BLaER1 (cell line): ENCODE measurements at regions not wholly inside any gene's neighbourhood (a gene's known extent, or its start where the extent isn't known, plus 50 kb on each side); places are given as distances from the start of the nearest gene placed in this dataset.

Source experiments
- H3K27ac ChIP-seq: shearing (Covaris generic); formaldehyde crosslinking; 2 replicates; pipeline ENCODE4 v1.8.1; 2022
- H3K27me3 ChIP-seq: shearing (Covaris generic); formaldehyde crosslinking; 2 replicates; pipeline ENCODE4 v1.8.1; 2022
- H3K36me3 ChIP-seq: shearing (Covaris generic); formaldehyde crosslinking; 2 replicates; pipeline ENCODE4 v1.8.1; 2022
- H3K4me1 ChIP-seq: shearing (Covaris generic); formaldehyde crosslinking; 2 replicates; pipeline ENCODE4 v1.8.1; 2022
- H3K4me2 ChIP-seq: shearing (Covaris generic); formaldehyde crosslinking; 2 replicates; pipeline ENCODE4 v1.8.1; 2022
- H3K4me3 ChIP-seq: shearing (Covaris generic); formaldehyde crosslinking; 2 replicates; pipeline ENCODE4 v1.8.1; 2022
- H3K9ac ChIP-seq: shearing (Covaris generic); formaldehyde crosslinking; 2 replicates; pipeline ENCODE4 v1.8.1; 2022
- H3K9me3 ChIP-seq: shearing (Covaris generic); formaldehyde crosslinking; 2 replicates; pipeline ENCODE4 v1.8.1; 2022
- H4K20me1 ChIP-seq: shearing (Covaris generic); formaldehyde crosslinking; 2 replicates; pipeline ENCODE4 v1.8.1; 2022
- Cebpa-rat ChIP-seq: shearing (Covaris generic); IDR thresholded peaks from 2 replicates; pipeline ENCODE4 v1.8.1; 2022

DNA sequence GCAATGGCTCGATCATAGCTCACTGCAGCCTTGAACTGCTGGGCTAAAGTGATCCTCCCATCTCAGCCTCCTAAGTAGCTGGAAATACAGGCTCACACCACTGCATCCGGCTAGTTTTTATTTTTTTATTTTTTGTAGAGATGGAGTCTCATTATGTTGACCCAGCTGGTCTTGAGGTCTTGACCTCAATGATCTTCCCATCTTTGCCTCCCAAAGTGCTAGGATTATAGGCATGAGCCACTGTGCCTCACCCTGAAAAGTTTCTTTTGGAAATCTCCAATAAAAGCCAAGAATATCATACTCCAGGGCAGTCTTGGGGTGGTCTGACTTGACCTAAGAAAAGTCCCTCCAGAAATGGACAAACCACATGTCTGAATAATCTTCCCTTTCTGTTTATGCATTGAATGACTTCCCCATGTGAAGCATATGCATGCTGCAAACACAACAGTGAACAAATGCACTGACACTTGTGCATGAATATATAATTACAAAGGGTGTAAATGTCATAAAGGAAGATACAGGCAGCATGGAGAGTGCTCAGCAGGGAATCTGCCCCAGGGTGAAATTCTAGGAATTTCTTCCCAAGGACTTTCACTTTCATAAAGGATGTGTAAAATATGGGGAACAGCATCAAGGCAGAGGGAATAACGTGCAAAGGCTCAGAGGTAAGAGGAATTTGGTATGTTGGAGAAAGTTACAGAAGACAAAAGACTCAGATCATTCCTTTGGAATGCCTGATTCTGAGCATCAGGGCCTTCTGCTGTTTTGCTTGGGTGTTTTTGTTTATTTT is 142.4 kb upstream of the LYZL1 start:
- Histone ChIP-seq H3K36me3 (no peaks in the 10 kb centered on the region), H3K4me3 (no peak overlapping the region), H3K9me3 (no peaks in the 10 kb centered on the region), H3K4me2 (no peak overlapping the region), H3K27me3 (no peaks in the 10 kb centered on the region), H4K20me1 (no peaks in the 10 kb centered on the region), H3K9ac (no peak overlapping the region), H3K4me1 (no peaks in the 10 kb centered on the region), H3K27ac (no peak overlapping the region)
- no peak for TF ChIP-seq Cebpa-rat

DNA sequence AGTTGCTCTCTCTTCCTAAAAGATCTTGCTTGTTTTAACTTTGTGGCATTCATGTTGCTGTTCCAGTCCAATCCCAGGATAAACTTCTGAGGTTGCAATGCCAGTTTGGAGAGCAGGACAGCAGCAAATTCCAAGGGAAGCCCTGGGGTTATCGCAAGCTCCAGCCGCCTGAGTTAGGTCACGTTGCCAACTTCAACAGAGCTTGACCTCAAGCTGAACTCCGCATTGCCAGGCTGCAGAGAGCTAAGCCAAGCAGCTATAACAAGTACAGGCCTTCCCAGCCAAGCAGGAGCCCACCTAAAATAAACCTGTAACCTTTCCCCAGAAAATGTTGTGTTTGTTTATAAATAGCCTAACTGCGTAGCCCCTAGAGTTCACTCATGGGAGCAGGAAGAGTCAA is 138.9 kb upstream of the LYZL1 start:
- H3K9me3 ChIP-seq, result no peaks in the 10 kb centered on the region
- H3K36me3 ChIP-seq, result no peaks in the 10 kb centered on the region
- no peaks in the 10 kb centered on the region for H3K4me1 ChIP-seq
- no peaks in the 10 kb centered on the region for H4K20me1 ChIP-seq
- no peak for TF ChIP-seq Cebpa-rat
- H3K4me2 ChIP-seq, result no peak overlapping the region
- H3K27ac ChIP-seq, result no peak overlapping the region
- H3K9ac ChIP-seq, result no peak overlapping the region
- no peak overlapping the region for H3K4me3 ChIP-seq
- no peaks in the 10 kb centered on the region for H3K27me3 ChIP-seq

DNA sequence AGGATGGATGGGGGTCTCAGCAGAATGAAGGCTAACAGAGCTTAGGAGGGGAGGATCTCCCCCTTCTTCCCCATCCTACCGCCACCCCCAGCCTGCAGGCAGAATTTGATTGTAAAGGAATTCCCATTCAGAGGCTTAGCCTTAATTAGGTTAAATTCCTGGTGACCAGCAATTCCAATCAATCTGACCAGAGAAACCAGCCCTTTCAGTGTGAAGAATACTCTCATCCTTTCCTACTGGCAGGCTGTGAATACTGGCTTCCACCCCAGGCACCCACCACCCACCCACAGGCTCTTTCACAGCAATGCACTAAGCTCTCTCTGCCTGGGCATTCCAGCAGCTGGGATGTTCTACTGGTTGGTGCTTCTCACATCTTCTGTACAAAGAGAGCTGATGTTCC is 137.9 kb upstream of the LYZL1 start:
- no peak overlapping the region for H3K27ac ChIP-seq
- H3K9ac ChIP-seq, result no peak overlapping the region
- no peak overlapping the region for H3K4me3 ChIP-seq
- H4K20me1 ChIP-seq, result no peaks in the 10 kb centered on the region
- H3K4me2 ChIP-seq, result no peak overlapping the region
- no peaks in the 10 kb centered on the region for H3K27me3 ChIP-seq
- no peaks in the 10 kb centered on the region for H3K9me3 ChIP-seq
- TF ChIP-seq Cebpa-rat, result no peak
- H3K4me1 ChIP-seq, result no peaks in the 10 kb centered on the region
- H3K36me3 ChIP-seq, result no peaks in the 10 kb centered on the region

DNA sequence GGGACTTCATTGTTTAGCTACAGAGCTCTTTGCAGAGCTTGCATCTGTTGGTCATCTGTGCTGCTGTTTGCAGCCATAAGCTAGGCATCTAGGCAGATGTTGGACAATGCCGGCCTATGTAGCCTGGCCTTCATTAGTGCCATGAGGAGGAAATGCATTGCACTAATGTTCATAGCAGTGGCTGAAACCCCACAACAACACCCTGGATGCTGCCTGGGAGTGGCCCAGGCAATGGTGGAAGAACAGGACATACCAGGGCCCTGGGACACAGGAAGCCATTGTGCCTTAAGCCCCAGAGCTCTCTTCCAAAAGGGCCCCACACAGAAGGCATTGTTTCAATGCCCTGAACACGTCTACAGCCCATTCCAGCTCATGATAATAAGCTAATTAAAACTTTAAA is 131.5 kb upstream of the LYZL1 start:
- H4K20me1 ChIP-seq, result no peaks in the 10 kb centered on the region
- H3K4me1 ChIP-seq, result no peaks in the 10 kb centered on the region
- H3K4me3 ChIP-seq, result no peak overlapping the region
- H3K4me2 ChIP-seq, result no peak overlapping the region
- no peaks in the 10 kb centered on the region for H3K36me3 ChIP-seq
- no peak overlapping the region for H3K9ac ChIP-seq
- no peak overlapping the region for H3K27ac ChIP-seq
- H3K27me3 ChIP-seq, result no peaks in the 10 kb centered on the region
- TF ChIP-seq Cebpa-rat, result no peak
- H3K9me3 ChIP-seq, result no peaks in the 10 kb centered on the region

DNA sequence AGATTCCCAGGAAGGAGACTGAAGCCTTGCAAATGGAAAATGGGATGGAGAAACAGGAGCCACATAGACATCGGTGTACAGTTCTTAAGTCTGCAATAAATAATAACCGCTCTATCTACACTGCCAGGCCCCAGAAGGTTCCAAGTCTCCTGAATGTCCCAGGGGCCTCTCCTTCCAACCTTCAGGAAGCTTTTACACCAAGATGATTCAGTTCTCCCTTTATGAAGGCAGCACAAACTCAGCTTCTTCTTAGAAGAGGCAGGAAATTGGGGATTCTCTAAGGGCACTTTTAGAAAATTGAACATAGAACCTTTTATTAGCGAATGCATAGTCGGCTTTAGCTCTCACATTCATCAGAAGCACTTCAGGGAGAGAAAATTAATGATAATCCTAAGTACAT is 130.8 kb upstream of the LYZL1 start:
- no peak overlapping the region for H3K27ac ChIP-seq
- no peaks in the 10 kb centered on the region for H3K27me3 ChIP-seq
- no peak overlapping the region for H3K9ac ChIP-seq

DNA sequence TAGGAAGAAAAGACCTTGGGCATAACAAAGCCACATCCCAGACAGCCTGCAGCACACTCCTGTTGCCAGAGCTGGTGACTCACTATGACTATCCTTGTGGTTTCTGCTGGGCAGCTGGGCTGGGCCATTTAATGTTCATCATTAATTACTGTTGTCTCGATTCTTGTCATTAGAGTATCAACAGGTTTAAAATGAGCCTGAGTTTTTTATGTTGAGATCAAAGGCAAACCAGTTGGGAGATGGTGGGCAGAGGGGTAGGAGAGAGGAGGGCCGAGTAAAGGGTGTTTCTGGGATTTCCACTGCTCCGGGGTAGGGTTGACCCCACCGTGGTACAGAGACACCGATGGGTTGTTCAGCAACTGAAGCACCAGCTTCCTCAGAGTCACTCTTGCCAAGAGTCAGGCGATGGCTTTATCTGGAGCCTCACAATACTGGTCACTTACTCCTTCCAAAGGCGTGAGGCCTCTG is 128.7 kb upstream of the LYZL1 start:
- Histone ChIP-seq H4K20me1 (no peaks in the 10 kb centered on the region), H3K36me3 (no peaks in the 10 kb centered on the region), H3K27ac (no peak overlapping the region), H3K27me3 (no peaks in the 10 kb centered on the region), H3K9me3 (no peaks in the 10 kb centered on the region; the same call in 1 of the 2 replicates), H3K4me3 (no peak overlapping the region), H3K9ac (no peak overlapping the region), H3K4me2 (no peak overlapping the region), H3K4me1 (no peaks in the 10 kb centered on the region)
- no peak for TF ChIP-seq Cebpa-rat

More for the DNA sequence above, 130.8 kb upstream of the LYZL1 start:
- Histone ChIP-seq H3K4me1 (no peaks in the 10 kb centered on the region), H3K4me3 (no peak overlapping the region), H4K20me1 (no peaks in the 10 kb centered on the region), H3K4me2 (no peak overlapping the region), H3K9me3 (no peaks in the 10 kb centered on the region), H3K36me3 (no peaks in the 10 kb centered on the region)
- TF ChIP-seq Cebpa-rat, result no peak

DNA sequence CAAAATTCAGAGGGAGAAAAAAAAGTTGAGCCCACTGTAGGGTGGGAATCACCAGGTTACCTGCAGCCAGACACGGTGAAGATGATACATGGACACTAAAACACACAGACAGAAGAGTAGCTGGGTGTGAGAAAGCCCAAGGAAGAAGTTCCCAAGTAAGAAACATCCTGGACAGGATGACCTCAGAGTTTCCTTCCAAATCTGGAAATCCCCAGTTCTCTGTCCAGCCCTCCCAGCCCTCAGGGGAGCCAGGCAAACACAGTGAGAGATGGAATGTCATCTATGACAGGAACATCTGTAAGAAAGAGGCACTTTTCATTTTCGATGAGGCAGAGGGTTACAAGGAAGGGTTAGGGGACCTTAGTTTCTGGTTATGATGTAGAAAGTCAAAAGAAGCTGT is 125.1 kb upstream of the LYZL1 start:
- Histone ChIP-seq H3K4me2 (no peak overlapping the region), H3K9ac (no peak overlapping the region), H3K4me1 (no peaks in the 10 kb centered on the region), H3K36me3 (no peaks in the 10 kb centered on the region), H3K27me3 (no peaks in the 10 kb centered on the region), H3K27ac (no peak overlapping the region), H3K9me3 (peaks cover 6% of the 10 kb centered on the region; the same call in 1 of the 2 replicates), H4K20me1 (no peaks in the 10 kb centered on the region), H3K4me3 (no peak overlapping the region)
- TF ChIP-seq Cebpa-rat, result no peak

DNA sequence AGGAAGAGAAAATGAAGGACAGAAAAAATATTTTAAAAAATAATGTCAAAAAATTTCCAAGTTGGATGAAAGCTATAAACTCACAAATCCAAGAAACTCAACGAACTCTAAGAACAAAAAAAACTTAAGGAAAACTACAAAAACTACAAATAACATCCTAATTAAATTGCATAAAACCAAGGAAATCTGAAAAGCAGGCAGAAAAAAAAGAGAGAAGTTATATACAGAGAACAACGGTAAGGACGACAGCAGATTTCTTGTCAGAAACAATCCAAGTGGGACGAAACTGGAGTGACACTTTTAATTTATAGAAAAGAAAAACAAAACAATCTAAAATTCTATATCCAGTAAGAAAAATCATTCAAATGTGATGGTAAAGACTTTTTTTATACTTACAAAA is 122.2 kb upstream of the LYZL1 start:
- H3K27ac ChIP-seq, result no peak overlapping the region
- no peaks in the 10 kb centered on the region for H3K27me3 ChIP-seq
- no peaks in the 10 kb centered on the region for H3K36me3 ChIP-seq
- H3K9me3 ChIP-seq, result peaks cover 11% of the 10 kb centered on the region; the same call in 1 of the 2 replicates
- H4K20me1 ChIP-seq, result no peaks in the 10 kb centered on the region
- no peak overlapping the region for H3K9ac ChIP-seq
- H3K4me2 ChIP-seq, result no peak overlapping the region
- H3K4me1 ChIP-seq, result no peaks in the 10 kb centered on the region
- H3K4me3 ChIP-seq, result no peak overlapping the region
- TF ChIP-seq Cebpa-rat, result no peak

DNA sequence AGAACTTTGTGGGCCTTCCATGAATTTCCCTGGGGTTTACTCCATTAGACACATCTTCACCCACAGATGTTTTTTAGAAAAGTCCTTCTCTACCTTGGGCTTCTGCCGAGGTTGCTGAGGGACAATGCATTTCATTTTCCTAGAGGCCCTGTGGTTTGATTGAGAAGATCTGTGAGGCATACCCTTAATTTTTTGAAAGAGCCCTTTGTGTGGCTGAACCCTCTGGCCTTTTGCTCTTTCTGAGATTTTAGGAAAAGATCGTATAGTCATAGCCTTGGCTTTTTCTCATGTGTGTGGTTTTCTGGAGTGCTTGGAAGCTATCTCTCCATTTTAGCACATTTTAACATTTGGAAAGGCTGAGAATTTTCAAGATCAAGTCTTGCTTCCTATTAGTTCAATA is 119.8 kb upstream of the LYZL1 start:
- no peak for TF ChIP-seq Cebpa-rat
- Histone ChIP-seq H3K4me3 (no peak overlapping the region), H3K4me2 (no peak overlapping the region), H4K20me1 (no peaks in the 10 kb centered on the region), H3K4me1 (no peaks in the 10 kb centered on the region), H3K9me3 (peaks cover 11% of the 10 kb centered on the region; the same call in 1 of the 2 replicates), H3K27me3 (no peaks in the 10 kb centered on the region), H3K9ac (no peak overlapping the region), H3K27ac (no peak overlapping the region), H3K36me3 (no peaks in the 10 kb centered on the region)

DNA sequence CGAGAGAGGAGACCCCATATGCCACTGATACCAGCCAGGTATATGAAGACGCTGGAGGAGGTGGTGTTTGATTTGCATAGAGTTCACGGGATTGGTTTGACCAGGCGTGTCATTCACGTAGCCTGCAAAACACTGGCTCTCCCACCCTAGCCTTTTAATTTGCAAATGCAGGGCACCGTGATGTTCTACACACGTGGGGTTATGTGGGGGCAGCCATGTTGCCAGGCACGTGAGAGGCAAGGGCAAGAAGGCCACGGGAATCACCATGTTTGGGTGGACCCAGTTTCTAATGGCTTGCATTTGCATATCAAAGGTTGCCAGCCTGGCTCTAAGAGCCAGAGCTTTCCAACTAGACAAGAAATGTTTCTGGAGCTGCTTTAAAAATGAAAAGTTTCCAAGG is 117.2 kb upstream of the LYZL1 start:
- Histone ChIP-seq H3K9me3 (peaks cover 12% of the 10 kb centered on the region), H4K20me1 (no peaks in the 10 kb centered on the region), H3K4me1 (no peaks in the 10 kb centered on the region), H3K27ac (no peak overlapping the region), H3K9ac (no peak overlapping the region), H3K27me3 (no peaks in the 10 kb centered on the region), H3K4me2 (no peak overlapping the region), H3K4me3 (no peak overlapping the region), H3K36me3 (no peaks in the 10 kb centered on the region)
- no peak for TF ChIP-seq Cebpa-rat
